GM12875 (cell line): ENCODE measurements at regions not wholly inside any gene's neighbourhood (a gene's known extent, or its start where the extent isn't known, plus 50 kb on each side); places are given as distances from the start of the nearest gene placed in this dataset.

Experiments
- H3K4me3 ChIP-seq: one replicate; pipeline ENCODE4 v1.5.1; 2011; ENCODE audit warnings: low read depth, low read length, control low read depth
- CTCF ChIP-seq: IDR thresholded peaks from 2 replicates; pipeline ENCODE4 v1.5.1; 2011; ENCODE audit warnings: low read depth, mild to moderate bottlenecking, control low read depth, inconsistent platforms, low read length, moderate library complexity, borderline replicate concordance; ENCODE audit not compliant: insufficient read depth

GRCh38 chr15:29938361-29939335, 116.4 kb upstream of the TJP1 start:
- H3K4me3 ChIP-seq: no peak overlapping the region
- TF ChIP-seq CTCF: no peak

GRCh38 chr15:29937956-29938355, 115.7 kb upstream of the TJP1 start:
- no peak for TF ChIP-seq CTCF
- no peak overlapping the region for H3K4me3 ChIP-seq

- H3K4me3 ChIP-seq: no peak overlapping the region
- TF ChIP-seq CTCF: no peak
Observed at GRCh38 chr15:29936353-29937049, 114.2 kb upstream of the TJP1 start.

- no peak for TF ChIP-seq CTCF
- no peak overlapping the region for H3K4me3 ChIP-seq
Observed at GRCh38 chr15:29935296-29936004, 113.2 kb upstream of the TJP1 start.

GRCh38 chr15:29934251-29934650, 112.0 kb upstream of the TJP1 start:
- no peak for TF ChIP-seq CTCF
- no peak overlapping the region for H3K4me3 ChIP-seq

GRCh38 chr15:29933042-29933803, 111.0 kb upstream of the TJP1 start:
- TF ChIP-seq CTCF: no peak
- H3K4me3 ChIP-seq: no peak overlapping the region
